Ovary (tissue), 7 donors: ENCODE measurements at regions not wholly inside any gene's neighbourhood (a gene's known extent, or its start where the extent isn't known, plus 50 kb on each side); places are given as distances from the start of the nearest gene placed in this dataset.

ENCODE experiments used
- DNase-seq, 5 donors: peaks; one replicate each; pipeline ENCODE4 v3.0.0-alpha.2; 2019 to 2020
- H3K27ac ChIP-seq, 2 donors: fragments of 200-600 bp; one replicate each; pipeline versions ENCODE4 v1.5.1 to v1.8.0; 2019 to 2022
- H3K27me3 ChIP-seq: fragments of 200-600 bp; one replicate; pipeline ENCODE4 v1.8.0; 2022
- H3K36me3 ChIP-seq: fragments of 200-600 bp; sonication (generic); one replicate; pipeline ENCODE4 v1.5.1; 2019
- H3K4me1 ChIP-seq: one replicate; pipeline ENCODE4 v1.8.1; 2013; ENCODE audit warnings: mild to moderate bottlenecking, moderate library complexity; ENCODE audit not compliant: insufficient read depth
- H3K4me3 ChIP-seq: fragments of 200-600 bp; sonication (generic); one replicate; pipeline ENCODE4 v1.5.1; 2017
- H3K9me3 ChIP-seq, 2 donors: fragments of 200-600 bp in 1 of 2; sonication (generic) in 1 of 2; one replicate each; pipeline versions ENCODE4 v1.5.1 to v1.8.1; 2013 to 2019; ENCODE audit warnings: mild to moderate bottlenecking in 1 of 2, moderate library complexity in 1 of 2
- CTCF ChIP-seq, 3 donors: fragments of 450-650 bp in 2 of 3; fragments of 200-600 bp in 1 of 3; IDR thresholded peaks; one replicate each; pipeline versions ENCODE4 v1.5.1 to v1.8.0; 2016 to 2022; ENCODE audit warnings: antibody characterized with exemption in 3 of 3, mild to moderate bottlenecking in 1 of 3
- EP300 ChIP-seq: sonication (generic); formaldehyde crosslinking; IDR thresholded peaks from one replicate; pipeline ENCODE4 v1.6.1; 2017; ENCODE audit warnings: antibody characterized with exemption
- POLR2A ChIP-seq: fragments of 450-650 bp; IDR thresholded peaks from one replicate; pipeline ENCODE4 v1.6.1; 2017; ENCODE audit warnings: antibody characterized with exemption, mild to moderate bottlenecking, moderate library complexity
- WGBS, 3 donors: extraction: QIAGEN DNeasy Blood & Tissue Kit in 1 of 3; methylation state at CpG; one replicate each; pipeline versions ENCODE4 v1.1.5 to v1.1.7; 2013 to 2017; 5-methylcytosine and 5-hydroxymethylcytosine counted together
- intact Hi-C, 4 donors: fragments of 100-400 bp; cut with DNase I; formaldehyde crosslinking; loops; one replicate each; pipeline versions ENCODE4 v1.11.0 to v1.15.1; 2022 to 2023
- donor health status: DM: no; HTN: no; CAD: no; lungs with moderate emphysema.
- donor health status: DM: no; HTN: no; CAD: no.
- donor health status: Bipolar disorder and iron deficiency.
- donor health status: DM: no; HTN: no; CAD: no.
- donor health status: DM: yes; HTN: yes; CAD: no.

DNA sequence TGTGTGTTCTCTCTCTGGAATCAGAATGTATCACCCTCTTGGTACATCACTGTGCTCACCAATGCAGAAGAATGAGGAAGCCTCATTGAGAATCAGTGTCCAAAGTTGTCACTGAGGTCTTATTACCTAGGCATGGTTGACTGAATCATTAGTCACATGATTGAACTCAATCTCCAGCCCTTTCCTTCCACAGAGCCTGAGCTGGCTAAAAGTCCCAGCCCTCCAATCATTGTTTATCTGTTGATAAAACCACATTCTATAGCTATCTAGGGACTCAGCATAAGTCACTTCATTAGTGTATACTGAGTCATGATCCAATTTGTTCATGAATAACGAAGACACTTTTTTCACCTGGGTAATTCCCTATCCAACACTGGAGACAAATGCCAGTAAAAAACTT, 396.8 kb downstream of the TRAM1L1 start:
- TF ChIP-seq POLR2A = no peak
- TF ChIP-seq CTCF (IDR thresholded peaks at IDR 0.05) = no peak
- TF ChIP-seq EP300 = no peak
- intact Hi-C loops = no loop called here
- Histone ChIP-seq H3K27me3 (no peaks in the 10 kb centered on the region), H3K4me1 (no peaks in the 10 kb centered on the region), H3K4me3 (no peak overlapping the region), H3K36me3 (no peaks in the 10 kb centered on the region), H3K9me3 (no peaks in the 10 kb centered on the region), H3K27ac (no peak overlapping the region)
- WGBS, 3 donors = 92 to 96% (median 95%) methylated on average over 1 of the region's 1 CpG
- DNase-seq = no peak

DNA sequence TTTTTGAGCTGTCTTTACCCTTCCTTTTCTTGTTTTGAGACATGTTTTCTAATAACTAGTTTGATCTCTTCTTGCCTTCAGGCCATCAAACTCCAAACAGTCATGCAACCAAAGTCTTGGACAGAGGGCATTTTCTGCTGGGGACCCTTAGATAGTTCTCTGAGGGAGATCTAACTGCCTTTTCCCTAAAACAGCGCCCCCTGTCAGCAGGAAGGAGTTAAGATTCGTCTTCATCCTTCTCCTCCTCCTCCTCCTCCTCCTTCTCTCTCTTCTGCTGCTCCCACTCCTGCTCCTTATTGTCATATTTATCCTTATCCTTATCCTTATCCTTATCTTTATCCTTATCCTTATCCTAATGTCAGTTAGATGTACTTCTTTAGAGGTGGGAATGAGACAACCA, 417.2 kb downstream of the TRAM1L1 start:
- Histone ChIP-seq H3K27me3 (no peaks in the 10 kb centered on the region), H3K4me1 (no peaks in the 10 kb centered on the region), H3K27ac (no peak overlapping the region), H3K9me3 (no peaks in the 10 kb centered on the region), H3K36me3 (no peaks in the 10 kb centered on the region), H3K4me3 (no peak overlapping the region)
- no peak for DNase-seq
- intact Hi-C loops = no loop called here
- 36 to 41% (median 40%) methylated on average over 2 of the region's 2 CpGs for WGBS, 3 donors
- TF ChIP-seq CTCF (IDR thresholded peaks at IDR 0.05) (no peak), POLR2A (no peak)

GRCh38 chr4:116665716-116666115, 419.7 kb downstream of the TRAM1L1 start:
- Histone ChIP-seq H3K27ac (no peak overlapping the region), H3K27me3 (no peaks in the 10 kb centered on the region), H3K9me3 (no peaks in the 10 kb centered on the region), H3K4me1 (no peaks in the 10 kb centered on the region), H3K4me3 (no peak overlapping the region), H3K36me3 (no peaks in the 10 kb centered on the region)
- DNase-seq = no peak
- no peak for TF ChIP-seq CTCF (IDR thresholded peaks at IDR 0.05)
- TF ChIP-seq EP300 = no peak
- no peak for TF ChIP-seq POLR2A
- 65 to 91% (median 81%) methylated on average over 1 of the region's 1 CpG for WGBS, 3 donors
- intact Hi-C loops = no loop called here

GRCh38 chr4:116664198-116664597, 421.2 kb downstream of the TRAM1L1 start:
- no peak for DNase-seq
- no peaks in the 10 kb centered on the region for H3K9me3 ChIP-seq
- H3K4me3 ChIP-seq = no peak overlapping the region
- no peak for TF ChIP-seq POLR2A
- TF ChIP-seq CTCF (IDR thresholded peaks at IDR 0.05) = no peak
- no peak for TF ChIP-seq EP300
- no peaks in the 10 kb centered on the region for H3K27me3 ChIP-seq
- H3K4me1 ChIP-seq = no peaks in the 10 kb centered on the region
- WGBS, 3 donors = 89 to 98% (median 91%) methylated on average over 2 of the region's 2 CpGs
- intact Hi-C loops = no loop called here
- H3K27ac ChIP-seq = no peak overlapping the region
- no peaks in the 10 kb centered on the region for H3K36me3 ChIP-seq
